ENCODE measurements at regions not wholly inside any gene's neighbourhood (a gene's known extent, or its start where the extent isn't known, plus 50 kb on each side); places are given as distances from the start of the nearest gene placed in this dataset.

- ATAC-seq, result no peak
- DNase-seq (ENCODE audit: low spot score in 2 of 2), result no peak
- Mint-ChIP-seq H3K9me3 (peaks cover 0 to 9% of the 10 kb centered on the region in 2 donors), H3K27ac (no peak overlapping the region), H3K36me3 (peaks cover 0 to 14% of the 10 kb centered on the region in 2 donors)
These were observed 52.3 kb upstream of the ATP12A start for GRCh38 chr13:24627946-24628345.

DNA sequence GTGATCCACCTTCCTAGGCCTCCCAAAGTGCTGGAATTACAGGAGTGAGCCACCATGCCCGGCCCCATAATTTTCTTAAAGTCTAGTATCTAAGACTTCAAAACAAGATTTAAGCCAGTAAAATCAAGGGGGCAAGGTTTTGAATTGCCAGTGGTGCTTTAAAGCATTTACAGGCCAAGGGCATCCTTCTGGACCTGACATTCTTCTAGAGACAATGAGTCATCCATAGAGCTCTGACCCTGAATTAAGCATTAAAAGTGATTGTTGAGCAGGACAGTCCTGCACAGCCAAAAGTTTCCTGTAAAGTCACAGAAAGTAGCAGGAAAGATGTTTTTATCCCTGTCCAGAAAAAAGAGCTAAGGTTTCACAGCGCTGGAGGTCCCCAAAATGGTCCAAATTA lies 50.9 kb upstream of the ATP12A start:
- peaks cover 0 to 9% of the 10 kb centered on the region in 2 donors for H3K9me3 Mint-ChIP-seq
- peaks cover 0 to 8% of the 10 kb centered on the region in 2 donors for H3K36me3 Mint-ChIP-seq
- H3K27ac Mint-ChIP-seq, result peak overlapping the region in 1 of 2 donors; percentile 23
- ATAC-seq (no peak), DNase-seq (ENCODE audit: low spot score in 2 of 2) (no peak)

DNA sequence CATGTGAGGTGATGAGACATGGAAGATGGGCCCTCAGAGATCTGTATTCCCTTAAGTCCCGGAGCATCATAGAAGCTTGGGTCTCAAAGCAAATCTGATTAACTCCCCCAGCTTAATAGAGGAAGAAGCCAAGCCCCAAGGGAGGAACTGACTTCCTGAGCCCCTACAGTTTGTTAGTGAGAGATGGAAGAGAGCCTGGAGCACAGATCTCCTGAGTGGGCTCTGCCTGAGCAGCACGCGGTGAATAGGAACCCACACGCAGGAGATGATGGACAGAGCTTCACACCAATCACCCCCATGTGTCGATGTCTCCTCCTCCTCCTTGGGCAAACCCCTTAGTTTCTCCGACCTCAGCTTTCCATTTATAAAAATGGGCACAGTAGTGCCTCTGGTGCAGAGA lies 50.1 kb upstream of the ATP12A start:
- H3K36me3 Mint-ChIP-seq, result peaks cover 0 to under 1% of the 10 kb centered on the region in 2 donors
- ATAC-seq (no peak), DNase-seq (ENCODE audit: low spot score in 2 of 2) (no peak)
- H3K27ac Mint-ChIP-seq, result peak overlapping the region in 1 of 2 donors; percentile 23
- H3K9me3 Mint-ChIP-seq, result peaks cover 0 to 9% of the 10 kb centered on the region in 2 donors

Data from activated naive CD4-positive, alpha-beta T cell treated with anti-CD3 and anti-CD28 coated beads, Interleukin-2, amount 50 U/mL, for 72 hours (primary cell).